Spleen (tissue), 11 donors: ENCODE measurements at regions not wholly inside any gene's neighbourhood (a gene's known extent, or its start where the extent isn't known, plus 50 kb on each side); places are given as distances from the start of the nearest gene placed in this dataset.

Source experiments
- DNase-seq: peaks from one replicate; pipeline ENCODE4 v3.0.0-alpha.2; 2020
- H3K27ac ChIP-seq, 8 donors: fragments of 200-600 bp; sonication (generic) in 7 of 8; 1 replicate in 4 of 8; 2 replicates in 4 of 8; pipeline versions ENCODE4 v1.5.0 to v1.8.0; 2016 to 2021; ENCODE audit warnings: inconsistent platforms in 4 of 8, mild to moderate bottlenecking in 4 of 8, moderate library complexity in 1 of 8
- H3K27me3 ChIP-seq, 7 donors: fragments of 200-600 bp; sonication (generic) in 6 of 7; replicated peaks in 1 of 7; 1 replicate in 4 of 7; 2 replicates in 3 of 7; pipeline versions ENCODE4 v1.5.0 to v1.8.0; 2016 to 2021; ENCODE audit warnings: inconsistent platforms in 3 of 7, mild to moderate bottlenecking in 1 of 7
- H3K36me3 ChIP-seq, 6 donors: fragments of 200-600 bp; sonication (generic) in 5 of 6; 1 replicate in 4 of 6; 2 replicates in 2 of 6; pipeline versions ENCODE4 v1.5.0 to v1.8.0; 2016 to 2021; ENCODE audit warnings: inconsistent platforms in 2 of 6
- H3K4me1 ChIP-seq, 6 donors: fragments of 200-600 bp; sonication (generic) in 5 of 6; 1 replicate in 3 of 6; 2 replicates in 3 of 6; pipeline versions ENCODE4 v1.5.0 to v1.8.0; 2016 to 2021; ENCODE audit warnings: inconsistent platforms in 3 of 6
- H3K4me3 ChIP-seq, 8 donors: fragments of 200-600 bp; sonication (generic) in 7 of 8; 1 replicate in 4 of 8; 2 replicates in 4 of 8; pipeline versions ENCODE4 v1.5.0 to v1.8.0; 2016 to 2021; ENCODE audit warnings: inconsistent platforms in 4 of 8, mild to moderate bottlenecking in 4 of 8, moderate library complexity in 2 of 8
- H3K9me3 ChIP-seq, 8 donors: fragments of 200-600 bp; sonication (generic) in 7 of 8; 1 replicate in 4 of 8; 2 replicates in 4 of 8; pipeline versions ENCODE4 v1.5.0 to v1.8.0; 2016 to 2021; ENCODE audit warnings: inconsistent platforms in 4 of 8
- POLR2A ChIP-seq, 3 donors: fragments of 450-650 bp; IDR thresholded peaks; one replicate each; pipeline ENCODE4 v1.5.1; 2017; ENCODE audit warnings: antibody characterized with exemption in 3 of 3, mild to moderate bottlenecking in 1 of 3
- POLR2AphosphoS5 ChIP-seq, 3 donors: sonication (generic); formaldehyde crosslinking; IDR thresholded peaks; one replicate each; pipeline ENCODE4 v1.5.1; 2017; ENCODE audit warnings: antibody characterized with exemption in 3 of 3
- WGBS, 5 donors: extraction: QIAGEN DNeasy Blood & Tissue Kit in 3 of 5; methylation state at CpG; one replicate each; pipeline versions ENCODE4 v1.1.5 to v1.1.7; 2013 to 2018; 5-methylcytosine and 5-hydroxymethylcytosine counted together
- intact Hi-C: fragments of 100-400 bp; cut with DNase I; formaldehyde crosslinking; loops from one replicate; pipeline ENCODE4 v1.15.0; 2023; ENCODE audit warnings: low total_unique reads
- TF ChIP-seq, protein P1 (sequence below), 11 experiments: fragments of 200-600 bp in 7 of 11; fragments of 450-650 bp in 4 of 11; sonication (generic) in 4 of 11; IDR thresholded peaks in 8 of 11; conservative IDR thresholded peaks in 3 of 11; 1 replicate in 7 of 11; 2 replicates in 4 of 11; pipeline versions ENCODE4 v1.4.0 to v1.8.0; 2016 to 2021; ENCODE audit warnings: antibody characterized with exemption in 11 of 11, inconsistent platforms in 4 of 11, mild to moderate bottlenecking in 1 of 11
- donor health status: healthy with polysubstance abuse.
- donor health status: DM: no; HTN: no; CAD: no; lungs with moderate emphysema.
- donor health status: DM: no; HTN: no; CAD: no.
- donor health status: Bipolar disorder and iron deficiency.
- donor health status: healthy.
- donor health status: DM: no; HTN: no; CAD: no.
- donor health status: DM: yes; HTN: yes; CAD: no.

DNA sequence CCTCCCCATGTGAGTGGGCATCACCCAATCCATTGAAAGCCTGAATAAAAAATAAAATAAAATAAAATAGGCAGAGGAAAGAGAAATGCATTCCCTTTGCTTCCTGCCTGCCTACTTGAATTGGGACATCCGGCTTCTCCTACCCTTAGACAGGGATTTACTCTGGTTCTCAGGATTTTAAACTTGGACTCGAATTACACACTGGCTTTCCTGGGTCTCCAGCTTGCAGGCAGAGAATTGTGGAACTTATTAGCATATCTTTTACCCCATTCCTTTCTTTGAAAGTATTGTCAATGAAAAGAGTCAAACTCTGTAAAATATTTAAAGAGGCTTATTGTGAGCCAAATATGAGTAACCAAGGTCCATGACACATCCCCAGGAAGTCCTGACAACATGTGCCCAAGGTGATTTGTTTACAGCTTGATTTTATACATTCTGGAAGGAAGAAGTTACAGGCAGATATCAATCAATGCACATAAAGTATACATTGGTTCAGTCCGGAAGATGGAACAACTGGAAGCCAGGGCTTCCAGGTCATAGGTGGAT, 78.4 kb upstream of the CCDC90B start:
- intact Hi-C loops, result no loop called here
- Histone ChIP-seq H3K4me3 (no peak overlapping the region), H3K27me3 (no peaks in the 10 kb centered on the region), H3K9me3 (peaks cover 0 to 33% (median 27%) of the 10 kb centered on the region in 8 donors), H3K36me3 (no peaks in the 10 kb centered on the region), H3K4me1 (no peaks in the 10 kb centered on the region), H3K27ac (no peak overlapping the region)
- 51 to 80% (median 60%) methylated on average over 3 of the region's 3 CpGs for WGBS, 5 donors
- DNase-seq, result no peak
- TF ChIP-seq, protein P1, sequence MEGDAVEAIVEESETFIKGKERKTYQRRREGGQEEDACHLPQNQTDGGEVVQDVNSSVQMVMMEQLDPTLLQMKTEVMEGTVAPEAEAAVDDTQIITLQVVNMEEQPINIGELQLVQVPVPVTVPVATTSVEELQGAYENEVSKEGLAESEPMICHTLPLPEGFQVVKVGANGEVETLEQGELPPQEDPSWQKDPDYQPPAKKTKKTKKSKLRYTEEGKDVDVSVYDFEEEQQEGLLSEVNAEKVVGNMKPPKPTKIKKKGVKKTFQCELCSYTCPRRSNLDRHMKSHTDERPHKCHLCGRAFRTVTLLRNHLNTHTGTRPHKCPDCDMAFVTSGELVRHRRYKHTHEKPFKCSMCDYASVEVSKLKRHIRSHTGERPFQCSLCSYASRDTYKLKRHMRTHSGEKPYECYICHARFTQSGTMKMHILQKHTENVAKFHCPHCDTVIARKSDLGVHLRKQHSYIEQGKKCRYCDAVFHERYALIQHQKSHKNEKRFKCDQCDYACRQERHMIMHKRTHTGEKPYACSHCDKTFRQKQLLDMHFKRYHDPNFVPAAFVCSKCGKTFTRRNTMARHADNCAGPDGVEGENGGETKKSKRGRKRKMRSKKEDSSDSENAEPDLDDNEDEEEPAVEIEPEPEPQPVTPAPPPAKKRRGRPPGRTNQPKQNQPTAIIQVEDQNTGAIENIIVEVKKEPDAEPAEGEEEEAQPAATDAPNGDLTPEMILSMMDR (IDR thresholded peaks at IDR 0.05 in 8 of 11, conservative IDR thresholded peaks at IDR 0.05 in 3 of 11), result no peak
- no peak for TF ChIP-seq POLR2AphosphoS5 (IDR thresholded peaks at IDR 0.05)
- no peak for TF ChIP-seq POLR2A (IDR thresholded peaks at IDR 0.05)

DNA sequence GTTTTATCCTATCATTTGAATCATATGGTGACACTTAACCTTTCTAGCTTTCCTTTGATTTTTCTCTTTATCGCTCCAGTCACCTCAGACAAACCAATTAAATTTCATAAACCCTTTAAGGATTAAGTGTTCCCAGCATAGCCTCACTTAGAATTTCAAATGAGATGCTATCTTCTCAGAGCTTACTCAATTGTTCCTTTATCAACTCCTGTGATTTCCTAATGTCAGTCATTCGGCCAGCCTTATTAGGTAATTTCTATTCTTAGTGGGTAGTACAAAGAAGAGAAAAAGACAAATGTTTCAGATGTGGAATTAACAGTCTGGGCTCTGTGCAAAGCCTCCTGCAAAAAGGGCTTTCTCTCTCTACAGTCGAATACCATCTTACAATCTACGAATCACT, 77.1 kb upstream of the CCDC90B start:
- H3K4me3 ChIP-seq, result no peak overlapping the region
- H3K36me3 ChIP-seq, result no peaks in the 10 kb centered on the region
- 64 to 73% (median 72%) methylated on average over 4 of the region's 4 CpGs for WGBS, 5 donors
- H3K9me3 ChIP-seq, result peaks cover 0 to 20% (median 16%) of the 10 kb centered on the region in 8 donors
- no peak for DNase-seq
- TF ChIP-seq POLR2A (IDR thresholded peaks at IDR 0.05) (no peak), POLR2AphosphoS5 (IDR thresholded peaks at IDR 0.05) (no peak)
- TF ChIP-seq, protein P1 (IDR thresholded peaks at IDR 0.05 in 8 of 11, conservative IDR thresholded peaks at IDR 0.05 in 3 of 11), result no peak
- H3K27me3 ChIP-seq, result no peaks in the 10 kb centered on the region
- intact Hi-C loops, result no loop called here
- H3K27ac ChIP-seq, result no peak overlapping the region
- no peaks in the 10 kb centered on the region for H3K4me1 ChIP-seq

DNA sequence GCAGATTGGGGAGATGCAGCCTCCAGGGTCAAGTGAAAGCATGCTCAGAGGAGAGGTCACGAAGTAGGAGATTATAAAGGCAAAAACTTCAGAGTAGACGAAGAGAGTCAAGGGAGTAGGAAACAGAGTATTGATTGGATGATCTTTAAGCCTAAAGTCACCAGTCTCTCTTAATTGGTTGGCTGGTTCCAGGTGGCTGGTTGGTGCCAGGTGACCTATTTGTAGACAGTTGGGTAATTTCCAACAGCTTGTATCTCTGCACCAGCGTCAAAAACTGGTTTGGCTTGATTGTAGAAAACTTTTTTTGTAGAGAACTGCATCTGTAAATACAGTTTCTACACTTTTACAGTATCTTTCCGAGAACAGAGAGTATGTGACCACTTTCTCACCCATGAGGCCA, 75.7 kb upstream of the CCDC90B start:
- Histone ChIP-seq H3K4me3 (no peak overlapping the region), H3K36me3 (no peaks in the 10 kb centered on the region), H3K27ac (no peak overlapping the region), H3K9me3 (peaks cover 0 to 15% (median 5%) of the 10 kb centered on the region in 8 donors), H3K27me3 (no peaks in the 10 kb centered on the region), H3K4me1 (no peaks in the 10 kb centered on the region)
- 78 to 90% (median 83%) methylated on average over 4 of the region's 4 CpGs for WGBS, 5 donors
- TF ChIP-seq POLR2A (IDR thresholded peaks at IDR 0.05), result no peak
- TF ChIP-seq, protein P1 (IDR thresholded peaks at IDR 0.05 in 8 of 11, conservative IDR thresholded peaks at IDR 0.05 in 3 of 11), result no peak
- no peak for TF ChIP-seq POLR2AphosphoS5 (IDR thresholded peaks at IDR 0.05)
- DNase-seq, result no peak
- intact Hi-C loops, result no loop called here

- Histone ChIP-seq H3K9me3 (peaks cover 0 to 10% (median 2%) of the 10 kb centered on the region in 8 donors), H3K27me3 (no peaks in the 10 kb centered on the region), H3K4me3 (no peak overlapping the region), H3K36me3 (no peaks in the 10 kb centered on the region), H3K27ac (no peak overlapping the region), H3K4me1 (no peaks in the 10 kb centered on the region)
- intact Hi-C loops, result no loop called here
- TF ChIP-seq POLR2A (IDR thresholded peaks at IDR 0.05) (no peak), POLR2AphosphoS5 (IDR thresholded peaks at IDR 0.05) (no peak)
- TF ChIP-seq, protein P1 (IDR thresholded peaks at IDR 0.05 in 8 of 11, conservative IDR thresholded peaks at IDR 0.05 in 3 of 11), result no peak
- DNase-seq, result no peak
- WGBS, 5 donors, result 53 to 72% (median 63%) methylated on average over 1 of the region's 1 CpG
Observed at GRCh38 chr11:83355391-83355790, 69.2 kb upstream of the CCDC90B start.
